PC-3 (cell line): ENCODE measurements at regions not wholly inside any gene's neighbourhood (a gene's known extent, or its start where the extent isn't known, plus 50 kb on each side); places are given as distances from the start of the nearest gene placed in this dataset.

Source experiments
- ATAC-seq: fragments of 200-7000 bp; cut with Tn5 transposase; 2 replicates; pipeline ENCODE4 v1.9.1; 2020; ENCODE audit warnings: mild to moderate bottlenecking, moderate library complexity
- BruUV-seq: library from RNA; stranded (reverse); fragments of 400-500 nt; replicated peaks from 2 replicates; lab custom pipeline; 2021; lab: Mats Ljungman, UMichigan
- CTCF ChIA-PET: fragments of 300-600 bp; sonication (Branson Sonifier 250); formaldehyde crosslinking; loops from one replicate; lab custom pipeline; 2022; ENCODE audit warnings: antibody characterized with exemption; lab: Charles Lee
- POLR2A ChIA-PET: fragments of 300-600 bp; sonication (Branson Sonifier 250); formaldehyde crosslinking; loops from one replicate; lab custom pipeline; 2022; ENCODE audit warnings: antibody characterized with exemption; ENCODE audit not compliant: unreplicated experiment; lab: Charles Lee
- DNase-seq: peaks from one replicate; pipeline ENCODE4 v3.0.0-alpha.2; 2015
- H2AFZ ChIP-seq: fragments of 300-600 bp; sonication (generic); 2 replicates; pipeline ENCODE4 v1.6.0; 2016; ENCODE audit warnings: antibody characterized with exemption, low read length
- H3F3A ChIP-seq: fragments of 300-600 bp; sonication (generic); one replicate; pipeline ENCODE4 v1.6.0; 2017; ENCODE audit warnings: antibody characterized with exemption, low read length, control low read depth, mild to moderate bottlenecking; ENCODE audit not compliant: unreplicated experiment
- H3K27ac ChIP-seq: fragments of 300-600 bp; sonication (generic); 2 replicates; pipeline ENCODE4 v1.5.1; 2016; ENCODE audit warnings: mild to moderate bottlenecking, low read length
- H3K27me3 ChIP-seq: fragments of 300-600 bp; sonication (generic); 2 replicates; pipeline ENCODE4 v1.6.1; 2016; ENCODE audit warnings: low read length, mixed read lengths
- H3K36me3 ChIP-seq: fragments of 300-600 bp; sonication (generic); 2 replicates; pipeline ENCODE4 v1.6.1; 2016; ENCODE audit warnings: low read depth, mixed run types, low read length, mixed read lengths
- H3K4me1 ChIP-seq: fragments of 300-600 bp; sonication (generic); 2 replicates; pipeline ENCODE4 v1.5.1; 2016; ENCODE audit warnings: low read length; ENCODE audit not compliant: insufficient read depth
- H3K4me2 ChIP-seq: fragments of 300-600 bp; sonication (generic); 2 replicates; pipeline ENCODE4 v1.6.0; 2016; ENCODE audit warnings: low read length
- H3K4me3 ChIP-seq: fragments of 300-600 bp; sonication (generic); 2 replicates; pipeline ENCODE4 v1.5.1; 2016; ENCODE audit warnings: mild to moderate bottlenecking, low read length, mixed read lengths
- H3K79me2 ChIP-seq: fragments of 300-600 bp; sonication (generic); 2 replicates; pipeline ENCODE4 v1.6.1; 2017; ENCODE audit warnings: low read length, mixed read lengths
- H3K9ac ChIP-seq: fragments of 300-600 bp; sonication (generic); 2 replicates; pipeline ENCODE4 v1.6.0; 2016; ENCODE audit warnings: mild to moderate bottlenecking, low read length
- H3K9me2 ChIP-seq: fragments of 300-600 bp; sonication (generic); replicated peaks from 2 replicates; pipeline ENCODE4 v1.6.1; 2016; ENCODE audit warnings: mixed run types, low read length, mixed read lengths
- H3K9me3 ChIP-seq: fragments of 300-600 bp; sonication (generic); 2 replicates; pipeline ENCODE4 v1.6.1; 2016; ENCODE audit warnings: low read length, mixed read lengths
- H4K20me1 ChIP-seq: fragments of 300-600 bp; sonication (generic); 2 replicates; pipeline ENCODE4 v1.6.1; 2016; ENCODE audit warnings: low read length, mixed read lengths
- CTCF ChIP-seq: fragments of 300-600 bp; sonication (generic); conservative IDR thresholded peaks from 2 replicates; pipeline ENCODE4 v1.5.1; 2017; ENCODE audit warnings: antibody characterized with exemption, low read depth, mild to moderate bottlenecking, low read length
- EZH2 ChIP-seq: fragments of 300-600 bp; sonication (generic); IDR thresholded peaks from one replicate; pipeline ENCODE4 v1.6.1; 2017; ENCODE audit warnings: antibody characterized with exemption, mild to moderate bottlenecking, low read length; ENCODE audit not compliant: unreplicated experiment
- EZH2phosphoT487 ChIP-seq: fragments of 300-600 bp; sonication (generic); IDR thresholded peaks from 2 replicates; pipeline ENCODE4 v1.6.1; 2018; ENCODE audit warnings: mild to moderate bottlenecking, antibody characterized with exemption, low read length, borderline replicate concordance
- intact Hi-C: fragments of 100-400 bp; cut with micrococcal nuclease; formaldehyde crosslinking; loops from 2 replicates; pipeline ENCODE4 v1.9.0; 2023

GRCh38 chr13:18959996-18960395 is 221.6 kb downstream of the TUBA3C start:
- H4K20me1 ChIP-seq = no peaks in the 10 kb centered on the region
- no TSS peak for BruUV-seq
- no peak for TF ChIP-seq EZH2
- TF ChIP-seq EZH2phosphoT487 = no peak
- TF ChIP-seq CTCF = no peak
- no peak overlapping the region for H3K4me3 ChIP-seq
- H3F3A ChIP-seq = no peaks in the 10 kb centered on the region
- no peak overlapping the region for H3K9ac ChIP-seq
- H3K4me1 ChIP-seq = no peaks in the 10 kb centered on the region
- intact Hi-C loops = no loop called here
- H3K36me3 ChIP-seq = no peaks in the 10 kb centered on the region
- H3K9me3 ChIP-seq = peaks cover 9% of the 10 kb centered on the region; the same call in 1 of the 2 replicates
- H3K27ac ChIP-seq = no peak overlapping the region
- no peaks in the 10 kb centered on the region for H3K79me2 ChIP-seq
- ChIA-PET CTCF (no interaction called here), POLR2A (no interaction called here)
- no peaks in the 10 kb centered on the region for H3K27me3 ChIP-seq
- ATAC-seq (no peak), DNase-seq (no peak)
- H3K9me2 ChIP-seq = no peaks in the 10 kb centered on the region
- H3K4me2 ChIP-seq = no peak overlapping the region
- no peak overlapping the region for H2AFZ ChIP-seq

- H4K20me1 ChIP-seq = no peaks in the 10 kb centered on the region
- H3K9me2 ChIP-seq = no peaks in the 10 kb centered on the region
- H3K9ac ChIP-seq = no peak overlapping the region
- no peaks in the 10 kb centered on the region for H3K27me3 ChIP-seq
- DNase-seq = no peak
- BruUV-seq = no TSS peak
- H3K4me3 ChIP-seq = no peak overlapping the region
- TF ChIP-seq EZH2 (no peak), CTCF (no peak), EZH2phosphoT487 (no peak)
- ATAC-seq = no peak
- H3K9me3 ChIP-seq = peaks cover 16% of the 10 kb centered on the region; the same call in 1 of the 2 replicates
- H3K27ac ChIP-seq = no peak overlapping the region
- CTCF ChIA-PET = no interaction called here
- H3K36me3 ChIP-seq = no peaks in the 10 kb centered on the region
- H3K79me2 ChIP-seq = no peaks in the 10 kb centered on the region
- no peaks in the 10 kb centered on the region for H3F3A ChIP-seq
- POLR2A ChIA-PET = no interaction called here
- no peak overlapping the region for H2AFZ ChIP-seq
- intact Hi-C loops = no loop called here
- H3K4me1 ChIP-seq = no peaks in the 10 kb centered on the region
- H3K4me2 ChIP-seq = no peak overlapping the region
These were observed 222.4 kb downstream of the TUBA3C start for GRCh38 chr13:18959229-18959628.

GRCh38 chr13:18956473-18957078 is 225.0 kb downstream of the TUBA3C start:
- Histone ChIP-seq H3K36me3 (no peaks in the 10 kb centered on the region), H3K9me2 (no peaks in the 10 kb centered on the region), H3K27me3 (no peaks in the 10 kb centered on the region), H4K20me1 (no peaks in the 10 kb centered on the region), H3K4me3 (no peak overlapping the region), H3K9ac (no peak overlapping the region), H2AFZ (no peak overlapping the region), H3F3A (no peaks in the 10 kb centered on the region), H3K27ac (no peak overlapping the region), H3K9me3 (peaks cover 12% of the 10 kb centered on the region; the same call in 1 of the 2 replicates), H3K79me2 (no peaks in the 10 kb centered on the region), H3K4me2 (no peak overlapping the region), H3K4me1 (no peaks in the 10 kb centered on the region)
- POLR2A ChIA-PET = no interaction called here
- ATAC-seq (no peak), DNase-seq (no peak)
- no TSS peak for BruUV-seq
- intact Hi-C loops = no loop called here
- CTCF ChIA-PET = no interaction called here
- TF ChIP-seq EZH2phosphoT487 (no peak), EZH2 (no peak), CTCF (no peak)
